B cell (primary cell): ENCODE measurements at regions not wholly inside any gene's neighbourhood (a gene's known extent, or its start where the extent isn't known, plus 50 kb on each side); places are given as distances from the start of the nearest gene placed in this dataset.

Experiments used
- EZH2 ChIP-seq: IDR thresholded peaks from 2 replicates; pipeline ENCODE4 v1.6.1; 2012; ENCODE audit warnings: borderline replicate concordance, low read depth, mild to moderate bottlenecking, moderate library complexity, low read length; ENCODE audit not compliant: insufficient read depth, poor library complexity, severe bottlenecking
- TF ChIP-seq, protein P1 (sequence below): fragments of 200-600 bp; IDR thresholded peaks from one replicate; pipeline ENCODE4 v1.8.0; 2022; ENCODE audit warnings: antibody characterized with exemption, mild to moderate bottlenecking

DNA sequence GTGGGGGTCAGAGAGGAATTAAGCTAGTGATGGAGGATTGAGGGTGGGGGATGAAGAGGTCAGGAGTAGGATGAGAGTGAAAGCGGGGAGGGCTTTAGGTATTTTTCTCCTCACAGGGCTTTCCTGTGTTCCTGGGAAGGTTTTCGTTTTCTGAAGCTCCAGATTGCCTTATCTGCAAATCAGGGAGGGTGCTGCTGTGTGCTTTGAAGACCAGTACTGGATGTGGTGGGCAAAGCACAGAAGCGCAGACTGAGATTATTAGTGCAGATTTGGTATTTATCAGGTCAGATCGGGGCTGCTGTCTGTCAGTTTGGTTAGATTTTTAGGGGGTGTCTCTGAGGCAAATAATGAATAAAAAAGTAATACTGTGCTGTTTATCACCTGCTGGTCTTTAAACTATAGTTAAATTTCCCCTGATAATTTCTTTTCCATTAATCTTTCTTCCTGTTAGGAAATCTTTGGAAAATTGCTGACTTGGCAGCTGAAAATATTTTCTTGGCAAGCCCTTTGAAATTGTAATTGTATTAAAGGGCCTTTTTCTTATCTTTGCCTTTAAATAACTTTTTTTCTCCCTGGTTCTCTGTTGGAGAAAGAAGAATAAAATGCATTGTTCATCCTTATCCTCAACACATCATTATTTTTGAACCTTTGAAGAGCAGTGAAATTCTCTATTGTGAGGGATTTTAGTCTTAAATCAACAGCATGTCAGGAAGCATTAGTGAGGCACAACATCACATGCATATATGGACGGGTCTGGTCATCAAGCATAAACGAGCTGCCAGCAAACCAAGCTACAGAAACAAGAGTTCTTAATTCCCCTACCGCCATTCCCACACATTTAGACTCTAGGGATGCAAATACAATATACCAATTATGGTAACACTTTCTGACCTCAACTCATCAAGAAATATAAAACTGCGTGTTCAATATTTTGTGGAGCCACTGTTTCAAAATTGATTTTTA, 139.6 kb downstream of the S1PR1 start:
- TF ChIP-seq, protein P1, sequence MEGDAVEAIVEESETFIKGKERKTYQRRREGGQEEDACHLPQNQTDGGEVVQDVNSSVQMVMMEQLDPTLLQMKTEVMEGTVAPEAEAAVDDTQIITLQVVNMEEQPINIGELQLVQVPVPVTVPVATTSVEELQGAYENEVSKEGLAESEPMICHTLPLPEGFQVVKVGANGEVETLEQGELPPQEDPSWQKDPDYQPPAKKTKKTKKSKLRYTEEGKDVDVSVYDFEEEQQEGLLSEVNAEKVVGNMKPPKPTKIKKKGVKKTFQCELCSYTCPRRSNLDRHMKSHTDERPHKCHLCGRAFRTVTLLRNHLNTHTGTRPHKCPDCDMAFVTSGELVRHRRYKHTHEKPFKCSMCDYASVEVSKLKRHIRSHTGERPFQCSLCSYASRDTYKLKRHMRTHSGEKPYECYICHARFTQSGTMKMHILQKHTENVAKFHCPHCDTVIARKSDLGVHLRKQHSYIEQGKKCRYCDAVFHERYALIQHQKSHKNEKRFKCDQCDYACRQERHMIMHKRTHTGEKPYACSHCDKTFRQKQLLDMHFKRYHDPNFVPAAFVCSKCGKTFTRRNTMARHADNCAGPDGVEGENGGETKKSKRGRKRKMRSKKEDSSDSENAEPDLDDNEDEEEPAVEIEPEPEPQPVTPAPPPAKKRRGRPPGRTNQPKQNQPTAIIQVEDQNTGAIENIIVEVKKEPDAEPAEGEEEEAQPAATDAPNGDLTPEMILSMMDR = no peak
- no peak for TF ChIP-seq EZH2
